Left lung (tissue), 4 donors: ENCODE measurements at regions not wholly inside any gene's neighbourhood (a gene's known extent, or its start where the extent isn't known, plus 50 kb on each side); places are given as distances from the start of the nearest gene placed in this dataset.

Experiments used
- ATAC-seq: fragments of 200-7000 bp; cut with Tn5 transposase; one replicate; pipeline ENCODE4 v1.9.1; 2020; ENCODE audit warnings: moderate library complexity
- DNase-seq, 4 donors: peaks; one replicate each; pipeline ENCODE4 v3.0.0-alpha.2; 2013 to 2020
- H3K27ac ChIP-seq, 2 donors: fragments of 200-600 bp; sonication (generic) in 1 of 2; one replicate each; pipeline versions ENCODE4 v1.5.0 to v1.8.0; 2020 to 2021
- H3K27me3 ChIP-seq, 2 donors: fragments of 200-600 bp; sonication (generic) in 1 of 2; one replicate each; pipeline versions ENCODE4 v1.5.0 to v1.8.0; 2020 to 2021
- H3K36me3 ChIP-seq, 2 donors: fragments of 200-600 bp; sonication (generic) in 1 of 2; one replicate each; pipeline versions ENCODE4 v1.5.0 to v1.8.0; 2020 to 2021
- H3K4me1 ChIP-seq, 2 donors: fragments of 200-600 bp; one replicate each; pipeline ENCODE4 v1.8.0; 2021
- H3K4me3 ChIP-seq, 2 donors: fragments of 200-600 bp; sonication (generic) in 1 of 2; one replicate each; pipeline versions ENCODE4 v1.5.0 to v1.8.0; 2020 to 2021; ENCODE audit warnings: mild to moderate bottlenecking in 1 of 2
- H3K9me3 ChIP-seq, 2 donors: fragments of 200-600 bp; sonication (generic) in 1 of 2; one replicate each; pipeline versions ENCODE4 v1.5.0 to v1.8.0; 2020 to 2021
- intact Hi-C, 2 donors: fragments of 100-400 bp; cut with DNase I; formaldehyde crosslinking; loops; one replicate each; pipeline versions ENCODE4 v1.11.2 to v1.14.2; 2022
- TF ChIP-seq, protein P1 (sequence below), 2 donors: fragments of 200-600 bp; sonication (generic) in 1 of 2; IDR thresholded peaks; one replicate each; pipeline versions ENCODE4 v1.5.0 to v1.8.0; 2021; ENCODE audit warnings: antibody characterized with exemption in 2 of 2
- donor health status: DM: no; HTN: yes; CAD: no.
- donor health status: DM: no; HTN: no; CAD: no.

DNA sequence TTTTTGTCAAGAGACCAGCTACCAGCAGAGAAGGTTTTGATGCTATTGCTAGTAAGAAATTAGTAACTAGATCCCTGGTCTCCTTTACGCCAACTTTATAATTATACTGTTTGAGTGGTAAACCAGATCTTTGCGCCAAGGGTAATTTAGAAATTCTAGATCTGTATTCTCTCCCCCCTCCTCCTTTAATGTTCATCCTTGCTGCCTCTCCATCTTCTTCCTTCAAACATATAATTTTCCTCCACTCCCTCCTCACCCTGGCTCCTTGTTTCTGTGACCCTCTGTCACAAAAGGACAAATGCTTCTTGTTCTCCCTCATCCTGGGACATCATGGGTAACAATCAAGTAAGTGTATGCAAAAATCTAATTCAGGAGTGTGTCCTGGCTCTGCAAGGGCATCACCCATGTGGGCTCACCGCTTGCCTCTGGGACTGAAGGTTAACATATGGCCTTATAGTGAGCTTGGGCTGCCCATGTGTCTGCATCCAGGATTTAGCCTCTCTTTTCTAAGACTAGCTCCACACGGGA, 121.2 kb downstream of the BAMBI start:
- TF ChIP-seq, protein P1, sequence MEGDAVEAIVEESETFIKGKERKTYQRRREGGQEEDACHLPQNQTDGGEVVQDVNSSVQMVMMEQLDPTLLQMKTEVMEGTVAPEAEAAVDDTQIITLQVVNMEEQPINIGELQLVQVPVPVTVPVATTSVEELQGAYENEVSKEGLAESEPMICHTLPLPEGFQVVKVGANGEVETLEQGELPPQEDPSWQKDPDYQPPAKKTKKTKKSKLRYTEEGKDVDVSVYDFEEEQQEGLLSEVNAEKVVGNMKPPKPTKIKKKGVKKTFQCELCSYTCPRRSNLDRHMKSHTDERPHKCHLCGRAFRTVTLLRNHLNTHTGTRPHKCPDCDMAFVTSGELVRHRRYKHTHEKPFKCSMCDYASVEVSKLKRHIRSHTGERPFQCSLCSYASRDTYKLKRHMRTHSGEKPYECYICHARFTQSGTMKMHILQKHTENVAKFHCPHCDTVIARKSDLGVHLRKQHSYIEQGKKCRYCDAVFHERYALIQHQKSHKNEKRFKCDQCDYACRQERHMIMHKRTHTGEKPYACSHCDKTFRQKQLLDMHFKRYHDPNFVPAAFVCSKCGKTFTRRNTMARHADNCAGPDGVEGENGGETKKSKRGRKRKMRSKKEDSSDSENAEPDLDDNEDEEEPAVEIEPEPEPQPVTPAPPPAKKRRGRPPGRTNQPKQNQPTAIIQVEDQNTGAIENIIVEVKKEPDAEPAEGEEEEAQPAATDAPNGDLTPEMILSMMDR (IDR thresholded peaks at IDR 0.05), result no peak
- intact Hi-C loops, result no loop called here
- H3K27me3 ChIP-seq, result no peaks in the 10 kb centered on the region
- H3K4me1 ChIP-seq, result no peaks in the 10 kb centered on the region
- no peak for ATAC-seq
- H3K27ac ChIP-seq, result no peak overlapping the region
- H3K9me3 ChIP-seq, result no peaks in the 10 kb centered on the region
- H3K36me3 ChIP-seq, result no peaks in the 10 kb centered on the region
- no peak overlapping the region for H3K4me3 ChIP-seq
- no peak for DNase-seq

GRCh38 chr10:28798964-28799363, 121.6 kb downstream of the BAMBI start:
- intact Hi-C loops, result no loop called here
- TF ChIP-seq, protein P1 (IDR thresholded peaks at IDR 0.05), result no peak
- no peaks in the 10 kb centered on the region for H3K4me1 ChIP-seq

DNA sequence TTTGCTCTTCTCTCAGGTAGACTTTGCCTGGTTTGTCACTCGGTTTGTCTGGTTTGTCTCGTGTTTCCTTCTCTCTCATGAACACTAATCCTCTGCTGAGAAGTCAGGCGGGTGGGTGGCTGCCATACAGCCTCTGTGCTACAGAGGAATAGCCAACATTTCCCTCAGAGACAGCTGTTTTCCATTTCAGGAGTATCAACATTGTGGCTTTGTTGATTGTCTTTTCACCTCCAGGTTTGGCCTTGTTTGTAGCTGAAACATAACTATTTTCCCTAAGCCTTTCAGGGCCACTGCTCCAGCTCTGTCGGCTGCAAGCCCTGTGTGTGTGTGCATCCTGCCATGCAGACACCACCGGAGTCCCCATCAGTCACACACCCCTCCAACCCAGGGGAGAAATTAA, 122.8 kb downstream of the BAMBI start:
- Histone ChIP-seq H3K27me3 (no peaks in the 10 kb centered on the region), H3K9me3 (no peaks in the 10 kb centered on the region), H3K36me3 (no peaks in the 10 kb centered on the region), H3K4me1 (no peaks in the 10 kb centered on the region), H3K4me3 (no peak overlapping the region), H3K27ac (no peak overlapping the region)
- intact Hi-C loops, result no loop called here
- ATAC-seq (no peak), DNase-seq (no peak)
- TF ChIP-seq, protein P1 (IDR thresholded peaks at IDR 0.05), result no peak

More at GRCh38 chr10:28798964-28799363, 121.6 kb downstream of the BAMBI start:
- no peak overlapping the region for H3K27ac ChIP-seq
- no peaks in the 10 kb centered on the region for H3K9me3 ChIP-seq
- no peak for ATAC-seq
- H3K27me3 ChIP-seq, result no peaks in the 10 kb centered on the region
- no peak for DNase-seq
- H3K4me3 ChIP-seq, result no peak overlapping the region
- no peaks in the 10 kb centered on the region for H3K36me3 ChIP-seq

DNA sequence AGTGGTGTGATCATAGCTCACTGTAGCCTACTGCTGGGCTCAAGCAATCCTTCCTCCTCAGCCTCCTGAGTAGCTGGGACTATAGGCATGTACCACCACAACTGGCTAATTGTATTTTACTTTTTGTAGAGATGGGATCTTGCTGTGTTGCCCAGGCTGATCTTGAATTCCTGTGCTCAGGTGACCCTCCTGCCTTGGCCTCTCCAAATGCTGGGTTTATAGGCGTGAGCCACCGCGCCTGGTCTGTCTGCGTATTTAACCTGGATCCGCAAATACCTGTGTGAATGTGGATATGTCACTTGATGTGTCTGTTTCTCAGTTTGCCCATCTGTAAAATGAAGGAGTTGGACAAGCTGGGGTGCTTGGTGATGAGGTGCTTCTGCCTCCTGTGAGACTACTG, 123.9 kb downstream of the BAMBI start:
- ATAC-seq (no peak), DNase-seq (no peak)
- Histone ChIP-seq H3K27me3 (no peaks in the 10 kb centered on the region), H3K36me3 (no peaks in the 10 kb centered on the region), H3K9me3 (no peaks in the 10 kb centered on the region), H3K4me1 (no peaks in the 10 kb centered on the region), H3K27ac (no peak overlapping the region), H3K4me3 (no peak overlapping the region)
- TF ChIP-seq, protein P1 (IDR thresholded peaks at IDR 0.05), result no peak
- intact Hi-C loops, result no loop called here

DNA sequence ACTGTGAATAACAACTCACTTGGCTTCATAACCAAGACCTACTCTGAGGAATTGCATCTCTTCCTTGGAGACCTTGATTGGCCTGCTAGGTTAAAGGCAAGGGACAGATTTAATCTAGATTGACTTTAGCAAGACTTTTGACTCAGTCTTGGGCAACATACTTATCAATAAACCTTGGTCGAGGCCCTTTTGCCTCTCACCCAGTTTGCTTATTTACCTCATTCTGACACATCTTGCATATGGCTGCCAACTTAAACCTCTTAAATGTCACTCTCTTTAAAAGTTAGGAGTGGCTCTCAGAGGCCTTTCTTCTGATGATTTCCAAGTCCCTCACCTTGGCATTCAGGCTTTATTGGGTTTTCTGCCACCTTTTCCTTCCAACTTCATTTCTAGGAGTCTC, 124.5 kb downstream of the BAMBI start:
- Histone ChIP-seq H3K36me3 (no peaks in the 10 kb centered on the region), H3K27me3 (no peaks in the 10 kb centered on the region), H3K4me1 (no peaks in the 10 kb centered on the region), H3K9me3 (no peaks in the 10 kb centered on the region), H3K4me3 (no peak overlapping the region), H3K27ac (no peak overlapping the region)
- TF ChIP-seq, protein P1 (IDR thresholded peaks at IDR 0.05), result no peak
- ATAC-seq, result peak; percentile 51
- intact Hi-C loops, result no loop called here
- no peak for DNase-seq
